Spleen (tissue), 11 donors: ENCODE measurements at regions not wholly inside any gene's neighbourhood (a gene's known extent, or its start where the extent isn't known, plus 50 kb on each side); places are given as distances from the start of the nearest gene placed in this dataset.
A peak's percentile ranks its signal among the peaks of the same experiment; 100 is the strongest.

ENCODE experiments used
- DNase-seq: peaks from one replicate; pipeline ENCODE4 v3.0.0-alpha.2; 2020
- H3K27ac ChIP-seq, 8 donors: fragments of 200-600 bp; sonication (generic) in 7 of 8; 1 replicate in 4 of 8; 2 replicates in 4 of 8; pipeline versions ENCODE4 v1.5.0 to v1.8.0; 2016 to 2021; ENCODE audit warnings: inconsistent platforms in 4 of 8, mild to moderate bottlenecking in 4 of 8, moderate library complexity in 1 of 8
- H3K27me3 ChIP-seq, 7 donors: fragments of 200-600 bp; sonication (generic) in 6 of 7; replicated peaks in 1 of 7; 1 replicate in 4 of 7; 2 replicates in 3 of 7; pipeline versions ENCODE4 v1.5.0 to v1.8.0; 2016 to 2021; ENCODE audit warnings: inconsistent platforms in 3 of 7, mild to moderate bottlenecking in 1 of 7
- H3K36me3 ChIP-seq, 6 donors: fragments of 200-600 bp; sonication (generic) in 5 of 6; 1 replicate in 4 of 6; 2 replicates in 2 of 6; pipeline versions ENCODE4 v1.5.0 to v1.8.0; 2016 to 2021; ENCODE audit warnings: inconsistent platforms in 2 of 6
- H3K4me1 ChIP-seq, 6 donors: fragments of 200-600 bp; sonication (generic) in 5 of 6; 1 replicate in 3 of 6; 2 replicates in 3 of 6; pipeline versions ENCODE4 v1.5.0 to v1.8.0; 2016 to 2021; ENCODE audit warnings: inconsistent platforms in 3 of 6
- H3K4me3 ChIP-seq, 8 donors: fragments of 200-600 bp; sonication (generic) in 7 of 8; 1 replicate in 4 of 8; 2 replicates in 4 of 8; pipeline versions ENCODE4 v1.5.0 to v1.8.0; 2016 to 2021; ENCODE audit warnings: inconsistent platforms in 4 of 8, mild to moderate bottlenecking in 4 of 8, moderate library complexity in 2 of 8
- H3K9me3 ChIP-seq, 8 donors: fragments of 200-600 bp; sonication (generic) in 7 of 8; 1 replicate in 4 of 8; 2 replicates in 4 of 8; pipeline versions ENCODE4 v1.5.0 to v1.8.0; 2016 to 2021; ENCODE audit warnings: inconsistent platforms in 4 of 8
- POLR2A ChIP-seq, 3 donors: fragments of 450-650 bp; IDR thresholded peaks; one replicate each; pipeline ENCODE4 v1.5.1; 2017; ENCODE audit warnings: antibody characterized with exemption in 3 of 3, mild to moderate bottlenecking in 1 of 3
- POLR2AphosphoS5 ChIP-seq, 3 donors: sonication (generic); formaldehyde crosslinking; IDR thresholded peaks; one replicate each; pipeline ENCODE4 v1.5.1; 2017; ENCODE audit warnings: antibody characterized with exemption in 3 of 3
- WGBS, 5 donors: extraction: QIAGEN DNeasy Blood & Tissue Kit in 3 of 5; methylation state at CpG; one replicate each; pipeline versions ENCODE4 v1.1.5 to v1.1.7; 2013 to 2018; 5-methylcytosine and 5-hydroxymethylcytosine counted together
- intact Hi-C: fragments of 100-400 bp; cut with DNase I; formaldehyde crosslinking; loops from one replicate; pipeline ENCODE4 v1.15.0; 2023; ENCODE audit warnings: low total_unique reads
- TF ChIP-seq, protein P1 (sequence below), 11 experiments: fragments of 200-600 bp in 7 of 11; fragments of 450-650 bp in 4 of 11; sonication (generic) in 4 of 11; IDR thresholded peaks in 8 of 11; conservative IDR thresholded peaks in 3 of 11; 1 replicate in 7 of 11; 2 replicates in 4 of 11; pipeline versions ENCODE4 v1.4.0 to v1.8.0; 2016 to 2021; ENCODE audit warnings: antibody characterized with exemption in 11 of 11, inconsistent platforms in 4 of 11, mild to moderate bottlenecking in 1 of 11
- donor health status: healthy with polysubstance abuse.
- donor health status: DM: no; HTN: no; CAD: no; lungs with moderate emphysema.
- donor health status: DM: no; HTN: no; CAD: no.
- donor health status: Bipolar disorder and iron deficiency.
- donor health status: healthy.
- donor health status: DM: no; HTN: no; CAD: no.
- donor health status: DM: yes; HTN: yes; CAD: no.

DNA sequence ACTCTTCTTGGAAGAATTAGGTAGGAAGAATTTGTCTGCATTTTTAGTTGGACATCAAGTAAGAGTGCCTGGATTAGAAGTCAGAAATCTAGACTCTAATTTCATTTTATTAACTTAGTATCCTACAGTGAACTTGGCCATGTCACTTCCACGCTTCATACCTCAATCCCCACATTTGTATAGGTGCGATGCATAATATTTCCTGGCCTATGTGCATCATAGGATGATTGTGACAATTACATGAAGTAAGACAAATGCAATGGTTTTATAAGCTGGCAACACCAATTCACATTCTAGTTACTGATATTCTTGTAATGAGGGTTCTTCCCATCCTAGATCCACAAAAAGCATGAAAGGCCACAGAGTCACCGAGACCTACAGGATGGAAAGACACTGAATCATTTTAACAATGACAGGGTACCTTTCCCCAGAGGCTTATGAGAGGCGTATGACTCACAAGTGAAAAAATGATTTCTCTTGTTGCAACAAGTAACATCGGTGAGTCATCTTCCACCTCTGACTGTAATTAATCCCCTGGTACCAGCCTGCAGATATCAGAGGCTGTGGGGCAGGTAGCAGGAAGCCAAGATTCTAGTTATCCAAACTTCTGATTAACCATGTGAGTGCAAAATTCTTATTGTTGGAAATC is 56.0 kb upstream of the OR5AK2 start:
- H3K27me3 ChIP-seq = no peaks in the 10 kb centered on the region
- no peak overlapping the region for H3K4me3 ChIP-seq
- no peak overlapping the region for H3K27ac ChIP-seq
- H3K4me1 ChIP-seq = no peaks in the 10 kb centered on the region
- TF ChIP-seq POLR2AphosphoS5 (IDR thresholded peaks at IDR 0.05) = no peak
- TF ChIP-seq POLR2A (IDR thresholded peaks at IDR 0.05) = no peak
- TF ChIP-seq, protein P1, sequence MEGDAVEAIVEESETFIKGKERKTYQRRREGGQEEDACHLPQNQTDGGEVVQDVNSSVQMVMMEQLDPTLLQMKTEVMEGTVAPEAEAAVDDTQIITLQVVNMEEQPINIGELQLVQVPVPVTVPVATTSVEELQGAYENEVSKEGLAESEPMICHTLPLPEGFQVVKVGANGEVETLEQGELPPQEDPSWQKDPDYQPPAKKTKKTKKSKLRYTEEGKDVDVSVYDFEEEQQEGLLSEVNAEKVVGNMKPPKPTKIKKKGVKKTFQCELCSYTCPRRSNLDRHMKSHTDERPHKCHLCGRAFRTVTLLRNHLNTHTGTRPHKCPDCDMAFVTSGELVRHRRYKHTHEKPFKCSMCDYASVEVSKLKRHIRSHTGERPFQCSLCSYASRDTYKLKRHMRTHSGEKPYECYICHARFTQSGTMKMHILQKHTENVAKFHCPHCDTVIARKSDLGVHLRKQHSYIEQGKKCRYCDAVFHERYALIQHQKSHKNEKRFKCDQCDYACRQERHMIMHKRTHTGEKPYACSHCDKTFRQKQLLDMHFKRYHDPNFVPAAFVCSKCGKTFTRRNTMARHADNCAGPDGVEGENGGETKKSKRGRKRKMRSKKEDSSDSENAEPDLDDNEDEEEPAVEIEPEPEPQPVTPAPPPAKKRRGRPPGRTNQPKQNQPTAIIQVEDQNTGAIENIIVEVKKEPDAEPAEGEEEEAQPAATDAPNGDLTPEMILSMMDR (IDR thresholded peaks at IDR 0.05 in 8 of 11, conservative IDR thresholded peaks at IDR 0.05 in 3 of 11) = no peak
- no peak for DNase-seq
- 67 to 87% (median 76%) methylated on average over 5 of the region's 5 CpGs for WGBS, 5 donors
- peaks cover 0 to 14% (median 0%) of the 10 kb centered on the region in 8 donors for H3K9me3 ChIP-seq
- no peaks in the 10 kb centered on the region for H3K36me3 ChIP-seq
- intact Hi-C loops = no loop called here

DNA sequence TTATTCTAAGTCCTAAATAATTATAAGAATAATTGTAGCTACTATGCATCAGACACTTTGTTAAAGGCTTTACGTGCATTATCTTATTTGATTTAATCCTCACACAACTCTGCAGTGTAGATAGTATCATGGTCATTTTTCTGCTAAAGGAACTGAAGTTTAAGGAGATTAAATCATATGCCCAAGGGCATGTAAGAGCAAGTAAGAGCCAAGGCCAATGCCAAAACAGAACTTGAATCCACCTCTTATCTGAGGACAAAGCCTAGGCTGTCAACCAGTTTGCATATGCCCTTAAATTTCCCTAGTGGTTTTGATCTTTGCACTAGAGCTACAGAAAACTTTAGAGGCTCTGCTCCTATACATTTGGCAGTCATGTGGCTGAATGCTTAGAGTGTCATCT is 65.6 kb upstream of the OR5AK2 start:
- TF ChIP-seq POLR2A (IDR thresholded peaks at IDR 0.05) = no peak
- TF ChIP-seq, protein P1 (IDR thresholded peaks at IDR 0.05 in 8 of 11, conservative IDR thresholded peaks at IDR 0.05 in 3 of 11) = no peak
- TF ChIP-seq POLR2AphosphoS5 (IDR thresholded peaks at IDR 0.05) = no peak
- peaks cover 0 to 27% (median 7%) of the 10 kb centered on the region in 8 donors for H3K9me3 ChIP-seq
- 0 to 51% (median 2%) methylated on average over 1 of the region's 1 CpG for WGBS, 5 donors
- H3K27ac ChIP-seq = no peak overlapping the region
- H3K27me3 ChIP-seq = no peaks in the 10 kb centered on the region
- H3K4me1 ChIP-seq = no peaks in the 10 kb centered on the region
- intact Hi-C loops = no loop called here
- no peak for DNase-seq
- no peaks in the 10 kb centered on the region for H3K36me3 ChIP-seq
- H3K4me3 ChIP-seq = no peak overlapping the region

DNA sequence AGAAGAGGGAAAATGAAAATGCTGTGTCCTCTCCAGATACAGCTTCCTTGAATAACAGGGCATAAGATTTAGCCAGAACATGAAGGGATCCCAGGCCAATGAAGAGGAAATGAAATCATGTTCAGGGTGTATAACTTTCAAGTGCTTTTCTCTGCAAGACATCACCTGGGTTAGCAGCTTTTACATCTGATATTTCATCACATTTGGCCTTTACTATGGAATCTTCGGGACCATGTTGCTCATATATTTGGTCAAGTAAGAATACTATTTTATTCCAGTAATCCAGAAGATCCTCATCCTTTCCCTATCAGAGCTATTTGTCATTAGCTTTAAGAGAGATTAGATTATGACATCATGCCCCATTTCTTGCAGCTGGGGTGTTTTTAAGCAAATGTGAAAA is 66.3 kb upstream of the OR5AK2 start:
- Histone ChIP-seq H3K27me3 (no peaks in the 10 kb centered on the region), H3K36me3 (no peaks in the 10 kb centered on the region), H3K4me1 (no peaks in the 10 kb centered on the region), H3K9me3 (peaks cover 0 to 27% (median 7%) of the 10 kb centered on the region in 8 donors), H3K27ac (no peak overlapping the region), H3K4me3 (no peak overlapping the region)
- TF ChIP-seq, protein P1 (IDR thresholded peaks at IDR 0.05 in 8 of 11, conservative IDR thresholded peaks at IDR 0.05 in 3 of 11) = no peak
- TF ChIP-seq POLR2AphosphoS5 (IDR thresholded peaks at IDR 0.05) = no peak
- TF ChIP-seq POLR2A (IDR thresholded peaks at IDR 0.05) = no peak
- no peak for DNase-seq
- 86 to 98% (median 88%) methylated on average over 1 of the region's 1 CpG for WGBS, 5 donors
- intact Hi-C loops = no loop called here

DNA sequence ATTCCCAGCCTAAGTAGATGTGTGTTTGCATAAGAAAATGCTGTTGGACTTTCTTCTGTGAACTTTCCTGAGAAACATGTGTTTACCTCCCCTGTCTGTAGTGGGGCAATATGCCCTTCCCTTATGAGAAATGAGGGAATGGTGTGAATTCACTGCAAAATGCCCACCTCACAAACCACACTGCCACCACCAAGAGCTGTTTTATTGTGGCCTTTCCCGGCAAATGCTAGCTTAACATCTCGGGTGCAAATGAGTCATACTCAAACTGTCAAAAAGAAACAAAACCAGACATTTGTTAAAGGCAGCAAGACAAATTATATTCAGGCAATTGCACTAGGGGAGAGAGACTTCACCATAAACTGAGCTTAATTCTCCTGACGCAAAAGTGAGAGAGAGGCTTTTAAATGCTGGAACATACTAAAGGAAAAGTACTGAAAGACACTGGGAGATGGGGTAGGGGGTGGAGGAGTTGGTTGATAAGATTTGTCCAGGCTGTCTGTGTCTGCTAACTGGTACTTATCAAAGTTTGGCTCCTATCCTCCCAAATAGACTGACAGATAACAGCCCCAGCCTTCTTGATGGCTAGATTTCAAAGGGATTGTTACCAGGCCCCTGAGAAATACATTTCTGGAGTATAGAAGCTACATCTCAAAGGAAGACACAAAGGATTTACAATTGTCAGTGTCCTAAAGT is 70.9 kb upstream of the OR5AK2 start:
- TF ChIP-seq, protein P1 (IDR thresholded peaks at IDR 0.05 in 8 of 11, conservative IDR thresholded peaks at IDR 0.05 in 3 of 11) = no peak
- TF ChIP-seq POLR2A (IDR thresholded peaks at IDR 0.05) = no peak
- no peak for TF ChIP-seq POLR2AphosphoS5 (IDR thresholded peaks at IDR 0.05)
- DNase-seq = no peak
- Histone ChIP-seq H3K4me3 (no peak overlapping the region), H3K4me1 (no peaks in the 10 kb centered on the region), H3K9me3 (peaks cover 0 to 21% (median 7%) of the 10 kb centered on the region in 8 donors), H3K27ac (peak overlapping the region in 1 of 8 donors; percentile 13), H3K36me3 (no peaks in the 10 kb centered on the region), H3K27me3 (no peaks in the 10 kb centered on the region)
- WGBS, 5 donors = 64 to 80% (median 69%) methylated on average over 3 of the region's 3 CpGs
- intact Hi-C loops = no loop called here
